ENCODE measurements at regions not wholly inside any gene's neighbourhood (a gene's known extent, or its start where the extent isn't known, plus 50 kb on each side); places are given as distances from the start of the nearest gene placed in this dataset.

DNA sequence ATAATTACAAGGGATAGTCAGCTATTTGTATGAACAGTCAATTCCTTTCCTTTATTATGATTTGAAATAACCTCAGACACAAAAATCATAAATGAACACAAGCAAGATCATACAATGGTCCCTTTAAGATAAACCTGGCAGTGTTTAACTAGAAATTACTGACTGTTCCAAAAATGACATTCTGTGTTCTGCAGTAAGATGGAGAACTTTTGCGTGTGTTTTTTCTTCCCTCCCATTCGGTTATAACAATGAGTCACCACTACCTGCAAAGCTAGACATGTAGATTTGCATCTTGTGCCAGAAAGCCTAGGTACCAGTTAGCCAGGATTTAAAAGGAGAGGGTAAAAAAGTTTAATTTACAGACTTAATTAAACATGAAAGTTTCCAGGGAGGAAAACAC lies 248.2 kb upstream of the ADAMTS9 start:
- intact Hi-C loops (cut with DNase I), result no loop called here
- TF ChIP-seq POLR2A (IDR thresholded peaks at IDR 0.05), result no peak
- TF ChIP-seq, protein P1, sequence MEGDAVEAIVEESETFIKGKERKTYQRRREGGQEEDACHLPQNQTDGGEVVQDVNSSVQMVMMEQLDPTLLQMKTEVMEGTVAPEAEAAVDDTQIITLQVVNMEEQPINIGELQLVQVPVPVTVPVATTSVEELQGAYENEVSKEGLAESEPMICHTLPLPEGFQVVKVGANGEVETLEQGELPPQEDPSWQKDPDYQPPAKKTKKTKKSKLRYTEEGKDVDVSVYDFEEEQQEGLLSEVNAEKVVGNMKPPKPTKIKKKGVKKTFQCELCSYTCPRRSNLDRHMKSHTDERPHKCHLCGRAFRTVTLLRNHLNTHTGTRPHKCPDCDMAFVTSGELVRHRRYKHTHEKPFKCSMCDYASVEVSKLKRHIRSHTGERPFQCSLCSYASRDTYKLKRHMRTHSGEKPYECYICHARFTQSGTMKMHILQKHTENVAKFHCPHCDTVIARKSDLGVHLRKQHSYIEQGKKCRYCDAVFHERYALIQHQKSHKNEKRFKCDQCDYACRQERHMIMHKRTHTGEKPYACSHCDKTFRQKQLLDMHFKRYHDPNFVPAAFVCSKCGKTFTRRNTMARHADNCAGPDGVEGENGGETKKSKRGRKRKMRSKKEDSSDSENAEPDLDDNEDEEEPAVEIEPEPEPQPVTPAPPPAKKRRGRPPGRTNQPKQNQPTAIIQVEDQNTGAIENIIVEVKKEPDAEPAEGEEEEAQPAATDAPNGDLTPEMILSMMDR (IDR thresholded peaks at IDR 0.05), result no peak
- no peak overlapping the region for H3K4me3 ChIP-seq (replicated peaks in 1 of 3)
- H3K4me1 ChIP-seq, result peaks cover 0 to 17% of the 10 kb centered on the region in 2 donors
- no peaks in the 10 kb centered on the region for H3K9me3 ChIP-seq
- H3K36me3 ChIP-seq, result no peaks in the 10 kb centered on the region
- 19 to 56% methylated on average over 2 of the region's 2 CpGs for WGBS, 2 donors
- no peaks in the 10 kb centered on the region for H3K27me3 ChIP-seq
- no peak overlapping the region for H3K27ac ChIP-seq
- DNase-seq, result no peak

DNA sequence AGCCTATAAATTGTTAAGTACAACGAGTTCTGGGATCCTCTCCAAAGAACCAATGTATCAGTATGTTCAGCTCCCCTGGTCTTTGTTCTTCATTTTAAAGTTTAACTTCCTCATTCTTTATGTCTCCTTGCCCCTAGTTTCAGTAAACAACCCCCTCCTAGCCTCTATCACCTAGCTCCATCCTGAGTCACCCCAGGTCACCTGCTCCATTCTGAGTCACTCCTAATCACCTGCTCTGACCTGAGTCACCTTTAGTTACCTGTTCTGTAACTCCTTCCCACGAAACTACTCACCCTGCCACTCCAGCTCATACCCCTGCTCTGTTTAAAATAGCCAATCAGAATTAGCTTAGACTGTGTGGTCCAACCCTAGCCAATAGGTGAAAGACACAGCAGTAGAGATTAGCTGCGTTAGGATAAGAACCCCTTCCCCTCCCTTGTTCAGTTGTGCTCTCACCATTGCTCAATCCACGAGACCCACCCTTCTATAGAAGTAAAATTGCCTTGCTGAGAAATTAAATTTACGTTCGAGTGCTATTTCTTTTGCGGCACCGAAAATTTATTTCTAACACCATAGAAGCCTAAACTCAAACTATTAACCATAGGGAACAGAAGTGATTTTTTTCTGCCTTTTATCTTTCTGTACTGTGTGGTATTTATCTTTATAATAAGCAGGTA lies 245.0 kb upstream of the ADAMTS9 start:
- Histone ChIP-seq H3K4me1 (peaks cover 0 to 16% of the 10 kb centered on the region in 2 donors), H3K27ac (no peak overlapping the region), H3K4me3 (replicated peaks in 1 of 3) (no peak overlapping the region), H3K9me3 (no peaks in the 10 kb centered on the region), H3K27me3 (no peaks in the 10 kb centered on the region), H3K36me3 (no peaks in the 10 kb centered on the region)
- whole genome bisulfite sequencing, 2 donors, result 83 to 97% methylated on average over 7 of the region's 8 CpGs
- no peak for TF ChIP-seq POLR2A (IDR thresholded peaks at IDR 0.05)
- DNase-seq, result no peak
- intact Hi-C loops (cut with DNase I), result no loop called here

DNA sequence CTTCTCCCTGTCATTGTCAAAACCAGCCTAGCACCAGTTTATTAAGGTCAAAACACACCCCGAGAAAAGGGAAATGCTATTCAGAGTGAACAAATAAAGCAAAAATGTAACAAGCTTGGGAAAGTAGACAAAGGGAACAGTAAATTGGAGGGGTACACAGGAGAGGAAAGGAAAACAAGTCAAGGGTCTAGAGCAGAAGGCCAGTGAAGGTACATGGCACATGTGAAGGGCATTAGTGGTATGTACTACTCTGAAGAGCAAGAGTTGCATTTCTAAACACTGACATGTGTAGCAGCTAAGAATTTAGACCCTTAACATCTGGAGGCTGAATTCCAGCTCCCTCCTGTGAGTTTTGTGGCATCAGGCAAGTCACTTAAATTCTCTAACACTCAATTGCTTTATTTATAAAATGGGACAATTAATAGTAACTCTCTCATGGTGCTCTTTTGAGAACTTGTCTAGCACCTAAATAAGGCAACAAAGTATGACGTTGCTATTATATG lies 244.3 kb upstream of the ADAMTS9 start:
- intact Hi-C loops (cut with DNase I), result no loop called here
- no peaks in the 10 kb centered on the region for H3K9me3 ChIP-seq
- TF ChIP-seq POLR2A (IDR thresholded peaks at IDR 0.05), result no peak
- TF ChIP-seq, protein P1 (IDR thresholded peaks at IDR 0.05), result no peak
- H3K4me1 ChIP-seq, result peaks cover 0 to 9% of the 10 kb centered on the region in 2 donors
- no peaks in the 10 kb centered on the region for H3K27me3 ChIP-seq
- no peak for DNase-seq
- H3K4me3 ChIP-seq (replicated peaks in 1 of 3), result no peak overlapping the region
- H3K36me3 ChIP-seq, result no peaks in the 10 kb centered on the region
- H3K27ac ChIP-seq, result no peak overlapping the region
- 92 to 94% methylated on average over 2 of the region's 2 CpGs for whole genome bisulfite sequencing, 2 donors

DNA sequence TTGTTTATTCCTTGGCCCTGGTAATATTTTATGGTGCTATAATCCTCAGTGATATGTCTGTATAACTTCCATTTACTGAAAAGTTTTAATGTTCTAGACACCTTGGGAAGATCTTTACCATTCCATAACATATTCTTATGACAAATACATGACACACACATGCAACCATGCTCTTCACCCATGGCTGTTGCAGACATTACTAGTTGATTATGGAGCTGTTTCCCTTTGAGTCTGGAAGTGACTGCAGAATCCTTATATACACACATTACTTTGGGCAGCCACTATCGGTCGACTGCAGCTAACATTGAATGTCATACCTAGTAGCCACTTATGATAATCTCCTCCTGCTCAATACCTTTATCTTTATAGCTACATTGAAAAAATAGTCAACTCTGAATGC lies 243.1 kb upstream of the ADAMTS9 start:
- intact Hi-C loops (cut with DNase I), result no loop called here
- TF ChIP-seq POLR2A (IDR thresholded peaks at IDR 0.05), result no peak
- TF ChIP-seq, protein P1 (IDR thresholded peaks at IDR 0.05), result no peak
- Histone ChIP-seq H3K4me3 (replicated peaks in 1 of 3) (no peak overlapping the region), H3K27ac (no peak overlapping the region), H3K36me3 (no peaks in the 10 kb centered on the region), H3K27me3 (no peaks in the 10 kb centered on the region), H3K9me3 (no peaks in the 10 kb centered on the region), H3K4me1 (no peaks in the 10 kb centered on the region)
- WGBS, 2 donors, result 98 to 100% methylated on average over 2 of the region's 2 CpGs
- no peak for DNase-seq

DNA sequence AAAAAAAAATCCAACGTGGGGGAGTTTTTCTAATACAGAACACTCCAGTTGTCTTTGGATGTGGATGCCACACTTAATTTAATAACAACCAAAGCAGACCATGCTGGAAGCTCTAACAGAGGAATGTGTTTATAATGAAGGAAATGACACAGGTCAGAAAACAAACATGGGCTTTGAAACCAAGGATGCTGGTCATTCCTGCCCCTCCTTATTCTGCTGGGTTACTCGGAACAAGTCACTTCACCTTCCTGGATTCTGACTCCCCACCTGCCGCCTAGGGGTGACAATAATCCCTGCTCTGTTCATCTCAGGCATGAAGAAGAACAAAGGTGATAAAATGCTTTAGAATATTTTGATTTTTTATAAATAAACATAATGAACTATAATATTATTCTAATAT lies 240.9 kb upstream of the ADAMTS9 start:
- Histone ChIP-seq H3K27me3 (no peaks in the 10 kb centered on the region), H3K4me1 (no peaks in the 10 kb centered on the region), H3K36me3 (no peaks in the 10 kb centered on the region), H3K27ac (no peak overlapping the region), H3K4me3 (replicated peaks in 1 of 3) (no peak overlapping the region), H3K9me3 (no peaks in the 10 kb centered on the region)
- 70 to 74% methylated on average over 3 of the region's 3 CpGs for WGBS, 2 donors
- DNase-seq, result no peak
- TF ChIP-seq POLR2A (IDR thresholded peaks at IDR 0.05), result no peak
- TF ChIP-seq, protein P1 (IDR thresholded peaks at IDR 0.05), result no peak
- intact Hi-C loops (cut with DNase I), result no loop called here

Data from thyroid gland (tissue), 4 donors.